ENCODE measurements at regions not wholly inside any gene's neighbourhood (a gene's known extent, or its start where the extent isn't known, plus 50 kb on each side); places are given as distances from the start of the nearest gene placed in this dataset.
"Not testable (repeated sequence)": the region's sequence is repeated elsewhere in the genome, so short reads cannot be mapped to it uniquely, and the experiment has no call there.

DNA sequence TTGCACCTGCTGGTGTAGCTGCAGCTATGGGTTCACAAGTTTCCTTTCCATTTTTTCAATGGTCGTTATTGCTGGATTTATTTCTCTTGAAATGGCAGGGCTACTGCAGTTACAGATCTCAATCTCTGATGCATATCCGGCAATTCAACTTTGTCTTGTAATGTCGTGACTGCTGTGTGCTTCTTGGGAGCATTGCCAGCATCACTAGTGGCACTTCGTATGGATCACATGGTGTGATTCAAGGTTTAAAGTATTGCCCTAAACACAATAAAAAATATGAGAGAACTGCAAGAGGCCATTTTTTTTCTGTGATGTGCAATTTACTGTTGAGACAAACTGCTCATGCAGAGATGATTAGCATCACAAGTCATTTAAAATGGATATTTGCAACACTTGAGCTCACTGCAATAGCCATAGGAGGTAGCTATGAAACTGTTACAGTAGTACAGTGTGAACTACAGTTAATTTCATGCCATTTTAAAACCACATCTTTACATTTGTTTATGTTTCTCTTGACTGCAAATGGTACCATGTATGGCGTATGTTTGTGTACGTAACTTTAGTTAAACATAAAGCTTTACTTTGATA is 217.4 kb upstream of the PDE3A start:
- Histone ChIP-seq H3K9me3 (ENCODE audit: low read length) (no peaks in the 10 kb centered on the region), H4K20me1 (ENCODE audit: insufficient read depth, low read length) (no peaks in the 10 kb centered on the region), H3K79me2 (ENCODE audit: insufficient read depth, low read depth, low read length) (no peaks in the 10 kb centered on the region), H3K9me2 (ENCODE audit: insufficient read depth, low read length) (no peaks in the 10 kb centered on the region), H3K4me3 (ENCODE audit: low read depth, low read length, poor library complexity, severe bottlenecking) (no peak overlapping the region), H3K4me1 (ENCODE audit: insufficient read depth, low read length, poor library complexity, severe bottlenecking) (no peaks in the 10 kb centered on the region), H3K36me3 (ENCODE audit: insufficient read depth, low read length) (no peaks in the 10 kb centered on the region), H3K4me2 (ENCODE audit: low read length) (no peak overlapping the region), H2AFZ (ENCODE audit: low read length) (no peak overlapping the region), H3K27ac (ENCODE audit: low read depth, low read length, poor library complexity, severe bottlenecking) (no peak overlapping the region)
- TF ChIP-seq, protein P1, sequence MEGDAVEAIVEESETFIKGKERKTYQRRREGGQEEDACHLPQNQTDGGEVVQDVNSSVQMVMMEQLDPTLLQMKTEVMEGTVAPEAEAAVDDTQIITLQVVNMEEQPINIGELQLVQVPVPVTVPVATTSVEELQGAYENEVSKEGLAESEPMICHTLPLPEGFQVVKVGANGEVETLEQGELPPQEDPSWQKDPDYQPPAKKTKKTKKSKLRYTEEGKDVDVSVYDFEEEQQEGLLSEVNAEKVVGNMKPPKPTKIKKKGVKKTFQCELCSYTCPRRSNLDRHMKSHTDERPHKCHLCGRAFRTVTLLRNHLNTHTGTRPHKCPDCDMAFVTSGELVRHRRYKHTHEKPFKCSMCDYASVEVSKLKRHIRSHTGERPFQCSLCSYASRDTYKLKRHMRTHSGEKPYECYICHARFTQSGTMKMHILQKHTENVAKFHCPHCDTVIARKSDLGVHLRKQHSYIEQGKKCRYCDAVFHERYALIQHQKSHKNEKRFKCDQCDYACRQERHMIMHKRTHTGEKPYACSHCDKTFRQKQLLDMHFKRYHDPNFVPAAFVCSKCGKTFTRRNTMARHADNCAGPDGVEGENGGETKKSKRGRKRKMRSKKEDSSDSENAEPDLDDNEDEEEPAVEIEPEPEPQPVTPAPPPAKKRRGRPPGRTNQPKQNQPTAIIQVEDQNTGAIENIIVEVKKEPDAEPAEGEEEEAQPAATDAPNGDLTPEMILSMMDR (conservative IDR thresholded peaks at IDR 0.05; ENCODE audit: low read length), result no peak
- TF ChIP-seq EZH2phosphoT487 (IDR thresholded peaks at IDR 0.05; ENCODE audit: borderline replicate concordance, low read depth, low read length), result no peak
- no TSS peak for BruUV-seq (replicated peaks)
- intact Hi-C loops (cut with micrococcal nuclease; ENCODE audit: unreplicated experiment), result no loop called here
- no peak for DNase-seq (ENCODE audit: low spot score)
- ChIA-PET CTCF (ENCODE audit: unreplicated experiment) (no interaction called here), POLR2A (interaction anchor here (0.6 to 2.5 kb wide), 6 partner anchors 12 to 636 kb away, joined by 3 to 8 read pairs (median 3); no protein-coding TSS in a partner anchor)

DNA sequence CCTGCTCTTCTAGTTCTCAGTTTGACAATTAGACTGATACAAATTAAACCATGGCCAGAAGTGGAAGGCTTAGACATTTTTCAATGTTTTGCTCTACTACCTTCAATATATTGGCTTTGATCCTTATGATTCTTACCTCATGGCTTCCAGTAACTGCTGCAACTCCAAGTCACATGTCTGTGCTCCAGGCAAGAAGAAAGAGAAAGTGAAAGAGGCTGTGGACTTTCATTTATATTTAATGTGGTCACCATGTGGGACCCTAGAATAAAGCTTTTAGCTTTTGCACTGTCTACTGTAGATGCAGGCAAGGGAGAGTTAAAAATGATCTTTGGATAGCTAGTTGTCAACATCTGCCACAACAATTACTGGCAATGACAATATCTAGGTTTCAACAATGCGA is 214.3 kb upstream of the PDE3A start:
- peak overlapping the region; percentile 20; the same call in 1 of the 2 replicates for H3K4me2 ChIP-seq (ENCODE audit: low read length)
- no peaks in the 10 kb centered on the region for H3K9me2 ChIP-seq (ENCODE audit: insufficient read depth, low read length)
- no peak overlapping the region for H3K27ac ChIP-seq (ENCODE audit: low read depth, low read length, poor library complexity, severe bottlenecking)
- no peak for TF ChIP-seq EZH2phosphoT487 (IDR thresholded peaks at IDR 0.05; ENCODE audit: borderline replicate concordance, low read depth, low read length)
- TF ChIP-seq, protein P1 (conservative IDR thresholded peaks at IDR 0.05; ENCODE audit: low read length), result no peak
- ChIA-PET CTCF (ENCODE audit: unreplicated experiment) (no interaction called here), POLR2A (interaction anchor here (1.5 kb wide), 1 partner anchor 9 kb away, joined by 5 read pairs; no protein-coding TSS in a partner anchor)
- no peak overlapping the region for H3K4me3 ChIP-seq (ENCODE audit: low read depth, low read length, poor library complexity, severe bottlenecking)
- no peaks in the 10 kb centered on the region for H3K79me2 ChIP-seq (ENCODE audit: insufficient read depth, low read depth, low read length)
- no peaks in the 10 kb centered on the region for H4K20me1 ChIP-seq (ENCODE audit: insufficient read depth, low read length)
- peak overlapping the region; percentile 65 for H2AFZ ChIP-seq (ENCODE audit: low read length)
- H3K9me3 ChIP-seq (ENCODE audit: low read length), result no peaks in the 10 kb centered on the region
- no peak for DNase-seq (ENCODE audit: low spot score)
- intact Hi-C loops (cut with micrococcal nuclease; ENCODE audit: unreplicated experiment), result no loop called here
- H3K36me3 ChIP-seq (ENCODE audit: insufficient read depth, low read length), result no peaks in the 10 kb centered on the region
- BruUV-seq (replicated peaks), result no TSS peak
- H3K4me1 ChIP-seq (ENCODE audit: insufficient read depth, low read length, poor library complexity, severe bottlenecking), result no peaks in the 10 kb centered on the region

DNA sequence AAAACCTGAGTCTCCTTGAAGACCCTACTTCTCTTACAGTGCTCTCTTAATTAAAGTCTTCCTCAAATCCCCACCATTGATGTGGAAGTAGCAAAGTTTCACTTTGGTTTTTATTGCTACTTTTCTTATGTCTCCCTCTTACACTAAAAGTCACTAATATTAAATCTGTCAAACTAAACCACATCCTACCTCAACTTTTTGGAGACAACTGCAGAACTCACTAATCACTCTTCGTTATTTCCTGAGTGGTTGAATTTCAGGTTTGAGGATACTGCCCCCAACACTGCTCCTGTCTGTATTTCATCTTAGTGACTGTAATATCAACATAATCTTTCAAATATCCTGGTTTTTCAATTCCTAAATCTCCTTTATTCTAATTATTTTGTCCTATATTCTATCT is 213.0 kb upstream of the PDE3A start:
- no TSS peak for BruUV-seq (replicated peaks)
- TF ChIP-seq, protein P1 (conservative IDR thresholded peaks at IDR 0.05; ENCODE audit: low read length), result no peak
- no peak for TF ChIP-seq EZH2phosphoT487 (IDR thresholded peaks at IDR 0.05; ENCODE audit: borderline replicate concordance, low read depth, low read length)
- CTCF ChIA-PET (ENCODE audit: unreplicated experiment), result no interaction called here

DNA sequence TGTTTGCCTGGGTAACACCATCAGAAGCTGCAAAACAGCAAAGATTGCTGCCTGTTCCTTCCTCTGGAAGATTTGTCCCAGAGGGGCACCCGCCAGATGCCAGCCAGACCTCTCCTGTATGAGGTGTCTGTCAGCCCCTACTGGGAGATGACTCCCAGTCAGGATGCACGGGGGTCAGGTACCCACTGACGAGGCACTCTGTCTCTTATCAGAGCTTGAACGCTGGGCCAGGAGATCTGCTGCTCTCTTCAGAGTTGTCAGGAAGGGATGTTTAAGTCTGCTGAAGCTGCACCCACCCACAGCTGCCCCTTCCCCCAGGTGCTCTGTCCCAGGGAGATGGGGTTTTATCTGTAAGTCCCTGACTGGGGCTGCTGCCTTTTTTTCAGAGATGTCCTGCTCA is 207.4 kb upstream of the PDE3A start:
- POLR2A ChIA-PET, result interaction anchor here (0.6 kb wide), 1 partner anchor 347 kb away, joined by 3 read pairs; no protein-coding TSS in a partner anchor
- DNase-seq (ENCODE audit: low spot score); H3K79me2 ChIP-seq (ENCODE audit: insufficient read depth, low read depth, low read length); H4K20me1 ChIP-seq (ENCODE audit: insufficient read depth, low read length); H3K4me2 ChIP-seq (ENCODE audit: low read length); H3K9me2 ChIP-seq (ENCODE audit: insufficient read depth, low read length); H3K4me1 ChIP-seq (ENCODE audit: insufficient read depth, low read length, poor library complexity, severe bottlenecking); CTCF ChIA-PET (ENCODE audit: unreplicated experiment); intact Hi-C loops (cut with micrococcal nuclease; ENCODE audit: unreplicated experiment); H3K27ac ChIP-seq (ENCODE audit: low read depth, low read length, poor library complexity, severe bottlenecking); H2AFZ ChIP-seq (ENCODE audit: low read length); BruUV-seq (replicated peaks); H3K9me3 ChIP-seq (ENCODE audit: low read length); H3K4me3 ChIP-seq (ENCODE audit: low read depth, low read length, poor library complexity, severe bottlenecking); H3K36me3 ChIP-seq (ENCODE audit: insufficient read depth, low read length): not testable (repeated sequence)

More for the DNA sequence above, 213.0 kb upstream of the PDE3A start:
- H3K9me3 ChIP-seq (ENCODE audit: low read length), result no peaks in the 10 kb centered on the region
- DNase-seq (ENCODE audit: low spot score), result no peak
- POLR2A ChIA-PET, result no interaction called here
- no peaks in the 10 kb centered on the region for H3K79me2 ChIP-seq (ENCODE audit: insufficient read depth, low read depth, low read length)
- no peaks in the 10 kb centered on the region for H3K4me1 ChIP-seq (ENCODE audit: insufficient read depth, low read length, poor library complexity, severe bottlenecking)
- H3K9me2 ChIP-seq (ENCODE audit: insufficient read depth, low read length), result no peaks in the 10 kb centered on the region
- intact Hi-C loops (cut with micrococcal nuclease; ENCODE audit: unreplicated experiment), result no loop called here
- H3K4me3 ChIP-seq (ENCODE audit: low read depth, low read length, poor library complexity, severe bottlenecking), result no peak overlapping the region
- no peak overlapping the region for H2AFZ ChIP-seq (ENCODE audit: low read length)
- H3K4me2 ChIP-seq (ENCODE audit: low read length), result no peak overlapping the region
- H3K27ac ChIP-seq (ENCODE audit: low read depth, low read length, poor library complexity, severe bottlenecking), result no peak overlapping the region
- H3K36me3 ChIP-seq (ENCODE audit: insufficient read depth, low read length), result no peaks in the 10 kb centered on the region
- H4K20me1 ChIP-seq (ENCODE audit: insufficient read depth, low read length), result no peaks in the 10 kb centered on the region
